GM12878 (cell line): ENCODE measurements at regions not wholly inside any gene's neighbourhood (a gene's known extent, or its start where the extent isn't known, plus 50 kb on each side); places are given as distances from the start of the nearest gene placed in this dataset.

Source experiments
- ATAC-seq: fragments of 200-7000 bp; cut with Tn5 transposase; 3 replicates; pipeline ENCODE4 v1.9.1; 2020; ENCODE audit warnings: mild to moderate bottlenecking, moderate library complexity
- BruUV-seq: library from RNA; stranded (reverse); fragments of 400-500 nt; replicated peaks from 2 replicates; lab custom pipeline; 2021; lab: Mats Ljungman, UMichigan
- CTCF ChIA-PET: fragments of 300-600 bp; sonication (Branson Sonifier 250); formaldehyde crosslinking; extraction: SDS; loops from one replicate; lab custom pipeline; 2021; ENCODE audit warnings: inconsistent platforms; lab: Yijun Ruan, JAX
- POLR2A ChIA-PET: fragments of 350-600 bp; formaldehyde crosslinking; extraction: SDS; loops from one replicate; lab custom pipeline; 2021; ENCODE audit warnings: inconsistent platforms; lab: Charles Lee
- RAD21 ChIA-PET: fragments of 300-600 bp; sonication (Branson Sonifier 250); formaldehyde crosslinking; loops from one replicate; lab custom pipeline; 2023; ENCODE audit warnings: antibody characterized with exemption; ENCODE audit not compliant: unreplicated experiment; lab: Charles Lee
- SMC1A ChIA-PET: fragments of 300-600 bp; sonication (Branson Sonifier 250); formaldehyde crosslinking; loops from one replicate; lab custom pipeline; 2023; ENCODE audit not compliant: unreplicated experiment, uncharacterized antibody; lab: Charles Lee
- DNase-seq: peaks from one replicate; pipeline ENCODE4 v3.0.0-alpha.2; 2011; ENCODE audit warnings: low read depth, low spot score
- FAIRE-seq: peaks from 3 replicates; lab custom pipeline; 2011; peaks lifted over from hg19 to GRCh38; lab: Jason Lieb, UNC
- H2AFZ ChIP-seq: 2 replicates; pipeline ENCODE4 v1.6.0; 2011; ENCODE audit warnings: low read depth, low read length, control low read depth; ENCODE audit not compliant: control insufficient read depth
- H3K27ac ChIP-seq: 2 replicates; pipeline ENCODE4 v1.5.1; 2011; ENCODE audit warnings: control low read depth; ENCODE audit not compliant: control insufficient read depth, insufficient read depth
- H3K27me3 ChIP-seq, 2 experiments: replicated peaks in 1 of 2; 2 replicates each; pipeline versions ENCODE4 v1.6.0 to v1.6.1; 2011; ENCODE audit warnings: low read length in 1 of 2; ENCODE audit not compliant: control insufficient read depth in 2 of 2, insufficient read depth in 2 of 2
- H3K36me3 ChIP-seq, 2 experiments: 2 replicates each; pipeline ENCODE4 v1.5.1; 2011; ENCODE audit warnings: low read length in 1 of 2; ENCODE audit not compliant: control insufficient read depth in 2 of 2, insufficient read depth in 2 of 2
- H3K4me1 ChIP-seq: 2 replicates; pipeline ENCODE4 v1.6.1; 2011; ENCODE audit warnings: mild to moderate bottlenecking, low read length, moderate library complexity, mixed read lengths; ENCODE audit not compliant: control insufficient read depth, insufficient read depth
- H3K4me2 ChIP-seq: 2 replicates; pipeline ENCODE4 v1.6.0; 2011; ENCODE audit warnings: control low read depth; ENCODE audit not compliant: control insufficient read depth, insufficient read depth
- H3K4me3 ChIP-seq: fragments of 200-600 bp; sonication (generic); 2 replicates; pipeline ENCODE4 v1.5.1; 2016
- H3K79me2 ChIP-seq: 2 replicates; pipeline ENCODE4 v1.6.0; 2011; ENCODE audit warnings: low read length; ENCODE audit not compliant: control insufficient read depth, insufficient read depth
- H3K9ac ChIP-seq: 2 replicates; pipeline ENCODE4 v1.8.0; 2011; ENCODE audit warnings: low read length, control low read depth, mixed read lengths; ENCODE audit not compliant: control insufficient read depth, insufficient read depth
- H3K9me3 ChIP-seq: replicated peaks from 3 replicates; pipeline ENCODE4 v1.5.1; 2011; ENCODE audit warnings: mild to moderate bottlenecking, low read length; ENCODE audit not compliant: control insufficient read depth, insufficient read depth
- H4K20me1 ChIP-seq: 2 replicates; pipeline ENCODE4 v1.6.0; 2011; ENCODE audit not compliant: control insufficient read depth, insufficient read depth
- BHLHE40 ChIP-seq, 2 experiments: fragments of 450-650 bp in 1 of 2; IDR thresholded peaks; 2 replicates each; pipeline ENCODE4 v1.6.1; 2011 to 2017; ENCODE audit warnings: low read depth in 2 of 2, borderline replicate concordance in 1 of 2, improper control_type of control experiment in 1 of 2, low read length in 1 of 2, mild to moderate bottlenecking in 1 of 2
- BMI1 ChIP-seq: fragments of 450-650 bp; IDR thresholded peaks from 2 replicates; pipeline ENCODE4 v1.6.1; 2016; ENCODE audit warnings: mild to moderate bottlenecking, moderate library complexity, borderline replicate concordance
- CBX3 ChIP-seq: fragments of 200-600 bp; sonication (generic); IDR thresholded peaks from 2 replicates; pipeline ENCODE4 v1.6.1; 2016; ENCODE audit warnings: low read depth, borderline replicate concordance
- CHD1 ChIP-seq: IDR thresholded peaks from 2 replicates; pipeline ENCODE4 v1.6.1; 2012; ENCODE audit warnings: low read depth, low read length, improper control_type of control experiment
- CTCF ChIP-seq, 3 experiments: IDR thresholded peaks in 2 of 3; conservative IDR thresholded peaks in 1 of 3; 2 replicates each; pipeline ENCODE4 v1.5.1; 2011; ENCODE audit warnings: low read depth in 3 of 3, low read length in 3 of 3, mild to moderate bottlenecking in 3 of 3, control low read depth in 2 of 3, moderate library complexity in 2 of 3, inconsistent platforms in 1 of 3, mixed read lengths in 1 of 3; ENCODE audit not compliant: control insufficient read depth in 2 of 3, insufficient read depth in 1 of 3; ENCODE audit errors: extremely low read depth in 1 of 3
- E2F4 ChIP-seq: IDR thresholded peaks from 2 replicates; pipeline ENCODE4 v1.6.1; 2012; ENCODE audit warnings: low read depth, low read length, improper control_type of control experiment
- MEF2A ChIP-seq: IDR thresholded peaks from 2 replicates; pipeline ENCODE4 v1.6.1; 2011; ENCODE audit warnings: low read depth, mild to moderate bottlenecking, low read length, moderate library complexity; ENCODE audit not compliant: insufficient read depth
- NR2F1 ChIP-seq: fragments of 450-650 bp; conservative IDR thresholded peaks from 2 replicates; pipeline ENCODE4 v1.6.1; 2017; ENCODE audit warnings: mild to moderate bottlenecking
- PAX8 ChIP-seq: fragments of 450-650 bp; IDR thresholded peaks from 2 replicates; pipeline ENCODE4 v1.6.1; 2017; ENCODE audit warnings: mild to moderate bottlenecking, moderate library complexity
- RFX5 ChIP-seq: IDR thresholded peaks from 2 replicates; pipeline ENCODE4 v1.6.1; 2011; ENCODE audit warnings: low read depth, low read length, improper control_type of control experiment
- SUPT20H ChIP-seq: IDR thresholded peaks from 2 replicates; pipeline ENCODE4 v1.6.1; 2011; ENCODE audit warnings: low read depth, mild to moderate bottlenecking, low read length, moderate library complexity, borderline replicate concordance; ENCODE audit not compliant: control insufficient read depth
- TARDBP ChIP-seq: IDR thresholded peaks from 2 replicates; pipeline ENCODE4 v1.6.1; 2016; ENCODE audit warnings: borderline replicate concordance
- ZNF622 ChIP-seq: fragments of 450-650 bp; IDR thresholded peaks from 2 replicates; pipeline ENCODE4 v1.6.1; 2017; ENCODE audit warnings: mild to moderate bottlenecking, inconsistent platforms
- ZZZ3 ChIP-seq: IDR thresholded peaks from 2 replicates; pipeline ENCODE4 v1.6.1; 2011; ENCODE audit warnings: low read depth; ENCODE audit not compliant: control insufficient read depth, insufficient read length
- WGBS: methylation state at CpG from one replicate; pipeline ENCODE4 v1.1.6; 2016; ENCODE audit warnings: low lambda C conversion rate; ENCODE audit not compliant: insufficient replicate concordance, insufficient coverage; ENCODE audit errors: missing lambda C conversion rate; 5-methylcytosine and 5-hydroxymethylcytosine counted together
- in situ Hi-C: fragments of 300-500 bp; cut with MboI; formaldehyde crosslinking; loops from 9 replicates; pipeline ENCODE4 v1.14.3; 2018; ENCODE audit warnings: mixed read lengths
- intact Hi-C: fragments of 100-400 bp; cut with micrococcal nuclease; formaldehyde crosslinking; loops from one replicate; pipeline ENCODE4 v1.14.2; 2022; ENCODE audit not compliant: unreplicated experiment
- TF ChIP-seq, protein P1 (sequence below): fragments of 150-350 bp; IDR thresholded peaks from 2 replicates; pipeline ENCODE4 v1.6.1; 2014; ENCODE audit warnings: mild to moderate bottlenecking, low read depth, low read length
- TF ChIP-seq, protein P2 (sequence below): IDR thresholded peaks from 2 replicates; pipeline ENCODE4 v1.6.1; 2011; ENCODE audit warnings: low read depth, mild to moderate bottlenecking, low read length, moderate library complexity, borderline replicate concordance; ENCODE audit errors: extremely low read depth
- TF ChIP-seq, protein P3 (sequence below): fragments of 450-650 bp; IDR thresholded peaks from 2 replicates; pipeline ENCODE4 v1.6.1; 2018; ENCODE audit warnings: borderline replicate concordance, mild to moderate bottlenecking; ENCODE audit not compliant: partially characterized antibody

GRCh38 chr17:73896966-73897365, 252.7 kb upstream of the SDK2 start (continued):
- TF ChIP-seq ZZZ3 (no peak), MEF2A (no peak), SUPT20H (no peak), NR2F1 (no peak), CBX3 (no peak)
- TF ChIP-seq, protein P1, sequence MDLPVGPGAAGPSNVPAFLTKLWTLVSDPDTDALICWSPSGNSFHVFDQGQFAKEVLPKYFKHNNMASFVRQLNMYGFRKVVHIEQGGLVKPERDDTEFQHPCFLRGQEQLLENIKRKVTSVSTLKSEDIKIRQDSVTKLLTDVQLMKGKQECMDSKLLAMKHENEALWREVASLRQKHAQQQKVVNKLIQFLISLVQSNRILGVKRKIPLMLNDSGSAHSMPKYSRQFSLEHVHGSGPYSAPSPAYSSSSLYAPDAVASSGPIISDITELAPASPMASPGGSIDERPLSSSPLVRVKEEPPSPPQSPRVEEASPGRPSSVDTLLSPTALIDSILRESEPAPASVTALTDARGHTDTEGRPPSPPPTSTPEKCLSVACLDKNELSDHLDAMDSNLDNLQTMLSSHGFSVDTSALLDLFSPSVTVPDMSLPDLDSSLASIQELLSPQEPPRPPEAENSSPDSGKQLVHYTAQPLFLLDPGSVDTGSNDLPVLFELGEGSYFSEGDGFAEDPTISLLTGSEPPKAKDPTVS = no peak

DNA sequence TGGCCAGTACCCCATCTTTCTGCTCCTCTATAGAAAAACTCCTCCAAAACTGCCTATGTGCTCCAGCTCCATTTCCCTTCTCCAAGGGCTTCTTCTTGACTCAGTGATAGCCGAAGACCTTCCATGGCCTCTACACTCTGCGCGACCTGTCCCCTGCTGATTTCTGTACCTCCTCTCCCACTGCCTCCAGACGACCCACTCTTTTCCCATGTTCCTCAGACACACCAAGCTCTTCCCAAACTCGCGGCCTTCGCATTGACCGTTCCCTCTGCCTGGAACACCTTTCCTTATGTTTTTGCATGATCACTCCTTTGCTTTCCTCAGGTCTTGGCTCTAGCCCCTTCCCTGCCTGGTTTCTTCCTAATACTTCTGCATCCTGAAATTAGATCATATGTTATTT, 255.6 kb upstream of the SDK2 start:
- no peaks in the 10 kb centered on the region for H3K36me3 ChIP-seq
- ATAC-seq (no peak), DNase-seq (no peak), FAIRE-seq (no peak)
- no peak overlapping the region for H3K4me3 ChIP-seq
- no peaks in the 10 kb centered on the region for H3K4me1 ChIP-seq
- no peak overlapping the region for H3K4me2 ChIP-seq
- SMC1A ChIA-PET = no interaction called here
- no peak overlapping the region for H2AFZ ChIP-seq
- H3K27me3 ChIP-seq = peaks cover 8 to 12% of the 10 kb centered on the region in 2 experiments
- no TSS peak for BruUV-seq
- RAD21 ChIA-PET = no interaction called here
- CTCF ChIA-PET = no interaction called here
- POLR2A ChIA-PET = no interaction called here
- no peaks in the 10 kb centered on the region for H4K20me1 ChIP-seq
- no peak overlapping the region for H3K9ac ChIP-seq
- 75% methylated on average over 8 of the region's 8 CpGs for WGBS
- in situ Hi-C loops = no loop called here
- no peaks in the 10 kb centered on the region for H3K79me2 ChIP-seq
- H3K9me3 ChIP-seq = no peaks in the 10 kb centered on the region
- no peak overlapping the region for H3K27ac ChIP-seq
- intact Hi-C loops = no loop called here
- TF ChIP-seq BHLHE40 (IDR thresholded peaks at IDR 0.05; ENCODE audit: borderline replicate concordance in 1 of 2, low read depth in 2 of 2, low read length in 1 of 2) = no peak
- TF ChIP-seq TARDBP = no peak
- TF ChIP-seq, protein P2, sequence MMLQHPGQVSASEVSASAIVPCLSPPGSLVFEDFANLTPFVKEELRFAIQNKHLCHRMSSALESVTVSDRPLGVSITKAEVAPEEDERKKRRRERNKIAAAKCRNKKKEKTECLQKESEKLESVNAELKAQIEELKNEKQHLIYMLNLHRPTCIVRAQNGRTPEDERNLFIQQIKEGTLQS = no peak
- TF ChIP-seq ZNF622 = no peak
- TF ChIP-seq CTCF (IDR thresholded peaks at IDR 0.05 in 2 of 3, conservative IDR thresholded peaks at IDR 0.05 in 1 of 3; ENCODE audit: control insufficient read depth in 2 of 3, extremely low read depth in 1 of 3, insufficient read depth in 1 of 3, low read depth in 3 of 3, low read length in 3 of 3) = no peak
- no peak for TF ChIP-seq BMI1
- no peak for TF ChIP-seq E2F4
- TF ChIP-seq RFX5 = no peak
- TF ChIP-seq, protein P3, sequence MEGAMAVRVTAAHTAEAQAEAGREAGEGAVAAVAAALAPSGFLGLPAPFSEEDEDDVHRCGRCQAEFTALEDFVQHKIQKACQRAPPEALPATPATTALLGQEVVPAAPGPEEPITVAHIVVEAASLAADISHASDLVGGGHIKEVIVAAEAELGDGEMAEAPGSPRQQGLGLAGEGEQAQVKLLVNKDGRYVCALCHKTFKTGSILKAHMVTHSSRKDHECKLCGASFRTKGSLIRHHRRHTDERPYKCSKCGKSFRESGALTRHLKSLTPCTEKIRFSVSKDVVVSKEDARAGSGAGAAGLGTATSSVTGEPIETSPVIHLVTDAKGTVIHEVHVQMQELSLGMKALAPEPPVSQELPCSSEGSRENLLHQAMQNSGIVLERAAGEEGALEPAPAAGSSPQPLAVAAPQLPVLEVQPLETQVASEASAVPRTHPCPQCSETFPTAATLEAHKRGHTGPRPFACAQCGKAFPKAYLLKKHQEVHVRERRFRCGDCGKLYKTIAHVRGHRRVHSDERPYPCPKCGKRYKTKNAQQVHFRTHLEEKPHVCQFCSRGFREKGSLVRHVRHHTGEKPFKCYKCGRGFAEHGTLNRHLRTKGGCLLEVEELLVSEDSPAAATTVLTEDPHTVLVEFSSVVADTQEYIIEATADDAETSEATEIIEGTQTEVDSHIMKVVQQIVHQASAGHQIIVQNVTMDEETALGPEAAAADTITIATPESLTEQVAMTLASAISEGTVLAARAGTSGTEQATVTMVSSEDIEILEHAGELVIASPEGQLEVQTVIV = no peak
- no peak for TF ChIP-seq PAX8
- TF ChIP-seq CHD1 = no peak
